Endothelial cell of umbilical vein (primary cell): ENCODE measurements at regions not wholly inside any gene's neighbourhood (a gene's known extent, or its start where the extent isn't known, plus 50 kb on each side); places are given as distances from the start of the nearest gene placed in this dataset.

Experiments used
- EZH2 ChIP-seq: IDR thresholded peaks from 2 replicates; pipeline ENCODE4 v1.6.1; 2012; ENCODE audit warnings: borderline replicate concordance, low read depth, mild to moderate bottlenecking, moderate library complexity, low read length, inconsistent platforms; ENCODE audit not compliant: severe bottlenecking
- POLR2A ChIP-seq: IDR thresholded peaks from 2 replicates; pipeline ENCODE4 v1.6.1; 2012; ENCODE audit warnings: low read depth, mild to moderate bottlenecking, control low read depth, low read length
- POLR2AphosphoS5 ChIP-seq: IDR thresholded peaks from 2 replicates; pipeline ENCODE4 v1.6.1; 2012; ENCODE audit warnings: low read depth, mild to moderate bottlenecking, control low read depth, low read length, moderate library complexity; ENCODE audit not compliant: insufficient read depth
- TF ChIP-seq, protein P1 (sequence below): IDR thresholded peaks from 2 replicates; pipeline ENCODE4 v1.6.1; 2011; ENCODE audit not compliant: insufficient read depth, insufficient read length

DNA sequence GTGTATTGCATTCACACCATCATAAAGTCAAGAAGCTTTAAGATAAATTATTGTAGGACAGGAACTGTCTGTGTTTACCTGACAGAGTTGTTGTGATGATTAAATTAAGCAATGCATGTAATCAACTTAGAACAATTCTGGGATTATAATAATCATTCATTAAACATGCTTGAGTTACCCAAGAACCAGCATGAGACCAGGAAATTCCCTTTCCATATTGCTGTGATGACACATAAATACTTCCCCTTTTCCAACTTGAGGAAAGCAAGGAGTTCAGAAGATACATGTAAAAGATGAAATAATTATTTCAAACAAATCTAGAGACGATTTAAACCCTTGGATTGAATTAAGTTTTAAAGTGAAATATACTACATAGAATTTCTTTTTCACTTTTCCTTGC is 404.4 kb downstream of the GJA1 start:
- TF ChIP-seq EZH2: no peak
- no peak for TF ChIP-seq POLR2AphosphoS5
- TF ChIP-seq, protein P1, sequence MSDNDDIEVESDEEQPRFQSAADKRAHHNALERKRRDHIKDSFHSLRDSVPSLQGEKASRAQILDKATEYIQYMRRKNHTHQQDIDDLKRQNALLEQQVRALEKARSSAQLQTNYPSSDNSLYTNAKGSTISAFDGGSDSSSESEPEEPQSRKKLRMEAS: no peak
- TF ChIP-seq POLR2A: no peak
